GM10248 (cell line): ENCODE measurements at regions not wholly inside any gene's neighbourhood (a gene's known extent, or its start where the extent isn't known, plus 50 kb on each side); places are given as distances from the start of the nearest gene placed in this dataset.

ENCODE experiments used
- CTCF ChIA-PET: fragments of 300-600 bp; sonication (Branson Sonifier 250); formaldehyde crosslinking; extraction: SDS; loops from one replicate; lab custom pipeline; 2021; ENCODE audit warnings: antibody characterized with exemption; lab: Yijun Ruan, JAX
- POLR2A ChIA-PET: fragments of 350-650 bp; sonication (Branson Sonifier 250); formaldehyde crosslinking; extraction: SDS; loops from one replicate; lab custom pipeline; 2020; ENCODE audit warnings: antibody characterized with exemption; lab: Yijun Ruan, JAX
- DNase-seq: peaks from one replicate; pipeline ENCODE4 v3.0.0; 2012; ENCODE audit errors: extremely low spot score
- TF ChIP-seq, protein P1 (sequence below): IDR thresholded peaks from 2 replicates; pipeline ENCODE4 v1.5.1; 2012; ENCODE audit warnings: mild to moderate bottlenecking, low read depth; ENCODE audit errors: extremely low read depth, missing control alignments, control extremely low read depth

DNA sequence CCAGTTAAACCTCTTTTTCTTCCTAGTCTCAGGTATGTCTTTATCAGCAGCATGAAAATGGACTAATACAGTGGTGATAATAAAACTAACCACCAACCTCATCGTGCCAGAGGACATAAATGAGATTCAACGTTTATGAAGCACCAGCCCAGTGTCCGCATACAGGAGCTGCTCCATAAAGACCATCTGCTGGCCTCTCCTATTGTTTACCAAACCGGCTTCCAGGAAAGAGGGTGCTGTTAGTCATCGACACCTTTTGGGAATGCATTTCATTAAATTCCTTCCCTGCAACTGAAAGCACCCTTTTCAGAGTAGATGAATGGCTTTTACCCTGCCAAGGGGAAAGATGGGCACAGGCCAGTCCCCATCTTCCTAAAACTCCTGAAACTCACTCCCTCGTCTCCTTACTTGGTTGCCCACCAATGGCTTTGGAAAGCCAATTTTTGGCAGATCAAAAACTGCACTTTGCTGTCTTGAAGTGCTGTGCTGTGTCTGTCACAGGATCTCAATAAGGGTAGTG lies 122.1 kb downstream of the AQP9 start:
- ChIA-PET CTCF (no interaction called here), POLR2A (no interaction called here)
- TF ChIP-seq, protein P1, sequence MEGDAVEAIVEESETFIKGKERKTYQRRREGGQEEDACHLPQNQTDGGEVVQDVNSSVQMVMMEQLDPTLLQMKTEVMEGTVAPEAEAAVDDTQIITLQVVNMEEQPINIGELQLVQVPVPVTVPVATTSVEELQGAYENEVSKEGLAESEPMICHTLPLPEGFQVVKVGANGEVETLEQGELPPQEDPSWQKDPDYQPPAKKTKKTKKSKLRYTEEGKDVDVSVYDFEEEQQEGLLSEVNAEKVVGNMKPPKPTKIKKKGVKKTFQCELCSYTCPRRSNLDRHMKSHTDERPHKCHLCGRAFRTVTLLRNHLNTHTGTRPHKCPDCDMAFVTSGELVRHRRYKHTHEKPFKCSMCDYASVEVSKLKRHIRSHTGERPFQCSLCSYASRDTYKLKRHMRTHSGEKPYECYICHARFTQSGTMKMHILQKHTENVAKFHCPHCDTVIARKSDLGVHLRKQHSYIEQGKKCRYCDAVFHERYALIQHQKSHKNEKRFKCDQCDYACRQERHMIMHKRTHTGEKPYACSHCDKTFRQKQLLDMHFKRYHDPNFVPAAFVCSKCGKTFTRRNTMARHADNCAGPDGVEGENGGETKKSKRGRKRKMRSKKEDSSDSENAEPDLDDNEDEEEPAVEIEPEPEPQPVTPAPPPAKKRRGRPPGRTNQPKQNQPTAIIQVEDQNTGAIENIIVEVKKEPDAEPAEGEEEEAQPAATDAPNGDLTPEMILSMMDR: no peak
- DNase-seq: no peak

DNA sequence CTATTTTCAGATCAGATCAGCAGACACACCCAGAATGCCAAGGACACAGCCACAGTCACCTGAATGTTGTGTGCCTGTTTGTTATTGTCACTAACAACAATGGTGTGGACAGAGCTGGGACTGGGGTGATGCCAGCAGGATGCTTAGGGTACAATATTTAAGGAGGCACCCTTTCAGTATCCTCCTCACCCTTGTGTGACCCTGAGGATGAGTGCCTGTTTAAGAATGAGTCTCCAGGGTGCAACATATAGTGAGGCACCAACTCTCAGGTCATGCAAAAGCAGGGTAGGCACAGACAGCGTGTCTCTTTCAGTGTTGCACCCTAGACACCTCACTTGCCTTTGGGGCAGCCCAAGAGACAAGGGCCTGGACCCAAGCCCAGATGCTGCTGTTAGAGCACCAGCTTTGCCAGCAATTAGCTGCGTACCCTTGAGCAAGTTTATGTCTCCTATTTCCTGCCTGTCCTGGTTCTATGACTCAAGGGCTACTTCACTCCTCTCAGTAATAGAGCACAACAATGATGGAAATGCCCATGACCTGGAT lies 122.6 kb downstream of the AQP9 start:
- TF ChIP-seq, protein P1: no peak
- ChIA-PET POLR2A (no interaction called here), CTCF (interaction anchor here (0.9 to 1.1 kb wide), 2 partner anchors 9 to 33 kb away, joined by 3 to 4 read pairs; no protein-coding TSS in a partner anchor)
- DNase-seq: no peak

DNA sequence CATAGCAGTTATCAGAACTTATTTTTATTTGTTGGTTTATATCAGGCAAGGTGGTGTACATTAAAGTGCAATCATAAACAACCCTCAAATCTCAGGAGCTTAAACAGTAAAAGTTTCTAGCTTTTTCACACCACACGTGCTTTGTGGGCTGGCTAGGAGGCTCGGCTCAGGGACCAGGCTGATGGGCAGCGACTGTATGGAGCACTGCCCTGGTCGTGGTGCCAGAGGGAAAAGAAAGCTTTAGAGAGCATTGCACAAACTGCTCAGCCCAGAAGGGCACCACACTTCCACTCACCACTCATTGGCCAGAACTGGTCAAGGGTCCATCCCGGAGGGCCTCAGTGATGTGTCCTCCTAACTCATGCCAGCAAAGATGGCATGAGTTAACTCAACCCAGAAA lies 123.2 kb downstream of the AQP9 start:
- ChIA-PET POLR2A (no interaction called here), CTCF (interaction anchor here (0.9 to 1.1 kb wide), 2 partner anchors 8 to 33 kb away, joined by 3 to 4 read pairs; no protein-coding TSS in a partner anchor)
- no peak for DNase-seq
- TF ChIP-seq, protein P1: no peak

DNA sequence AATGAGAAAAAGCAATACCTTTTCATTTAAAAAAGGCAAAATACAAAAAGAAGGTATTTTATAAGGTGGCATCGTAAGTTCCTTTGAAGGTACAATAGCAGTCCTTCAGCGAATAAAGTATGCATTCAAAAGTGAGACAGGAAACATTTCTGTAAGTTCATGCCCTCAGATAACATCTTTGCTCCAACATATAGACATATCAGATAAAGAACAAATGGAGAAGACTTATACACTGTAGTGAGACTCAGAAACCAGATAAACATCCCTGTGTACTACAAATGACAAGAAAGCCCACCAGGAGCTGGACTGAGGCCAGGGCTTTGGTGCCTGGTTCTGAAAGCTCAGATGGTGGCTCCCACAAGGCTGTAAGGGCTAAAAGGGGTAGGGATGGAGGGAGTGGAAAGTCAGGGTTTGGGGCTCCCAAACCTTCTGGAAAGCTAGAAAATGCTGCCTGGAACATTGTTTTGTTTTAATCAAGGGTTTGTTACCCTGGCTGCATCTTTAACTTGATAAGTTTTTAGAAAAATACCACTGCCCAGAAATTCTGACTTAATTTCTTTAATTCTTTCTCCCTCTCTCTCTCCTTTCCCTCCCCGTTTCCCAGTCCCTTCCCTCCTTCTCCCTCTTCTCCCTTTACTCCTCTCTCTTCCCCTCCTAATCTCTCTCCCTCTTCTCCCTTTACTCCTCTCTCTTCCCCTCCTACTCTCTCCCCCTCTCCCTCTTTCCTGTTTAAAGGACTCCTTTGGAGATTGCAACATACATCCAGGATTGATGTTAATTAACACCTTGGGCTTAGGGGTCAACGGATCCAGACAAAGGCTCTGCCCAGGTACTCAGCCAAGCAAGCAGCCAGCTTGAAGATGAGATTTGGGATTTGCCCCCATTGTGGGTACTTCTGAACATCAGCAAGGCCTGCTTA lies 126.1 kb downstream of the AQP9 start:
- CTCF ChIA-PET: no interaction called here
- POLR2A ChIA-PET: no interaction called here
- TF ChIP-seq, protein P1: no peak
- no peak for DNase-seq

DNA sequence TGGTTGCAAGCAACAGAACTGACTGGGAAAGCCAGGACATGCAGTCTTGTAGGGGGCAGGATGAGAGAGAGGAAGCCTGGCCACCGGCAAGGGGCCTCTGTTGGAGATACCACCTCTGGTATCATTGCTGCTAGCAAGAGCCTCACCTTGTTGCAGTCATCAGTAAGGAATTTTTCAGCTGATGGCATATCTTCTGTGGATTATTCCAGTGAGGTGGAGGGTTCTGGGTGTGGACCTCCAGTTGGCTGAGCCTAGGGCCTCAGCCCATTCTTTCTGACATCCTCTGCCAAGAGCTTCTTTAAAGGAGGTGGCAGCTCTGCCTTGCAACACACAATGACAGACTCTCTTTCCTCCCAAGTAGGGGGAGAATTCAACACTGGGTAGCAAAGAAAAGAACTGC lies 128.9 kb downstream of the AQP9 start:
- TF ChIP-seq, protein P1: no peak
- ChIA-PET POLR2A (no interaction called here), CTCF (interaction anchor here (1.1 to 1.4 kb wide), 2 partner anchors 11 to 19 kb away, joined by 3 read pairs; no protein-coding TSS in a partner anchor)
- DNase-seq: no peak

DNA sequence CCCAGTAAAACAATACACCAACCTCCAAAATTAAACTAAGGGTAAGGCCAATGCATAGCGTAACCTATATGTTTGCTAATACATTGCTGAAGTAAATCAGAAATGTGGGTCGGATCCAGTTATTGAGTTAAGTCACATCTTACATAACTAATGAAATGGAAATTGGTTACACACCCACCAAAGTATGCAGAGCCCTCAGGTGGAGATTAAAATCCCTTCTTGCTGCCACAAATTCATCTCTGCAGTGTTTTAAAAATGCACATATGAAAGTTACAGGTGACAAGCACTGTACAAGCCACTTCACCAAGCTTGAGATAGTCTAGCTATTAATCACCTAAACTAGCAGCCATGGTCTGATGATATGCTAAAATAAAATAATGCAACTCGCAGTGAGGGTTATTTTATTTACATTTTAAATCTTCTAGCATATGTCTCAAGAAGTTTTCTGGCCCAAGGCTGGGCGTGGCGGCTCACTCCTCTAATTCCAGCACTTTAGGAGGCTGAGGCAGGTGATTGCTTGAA lies 130.6 kb downstream of the AQP9 start:
- ChIA-PET CTCF (interaction anchor here (1.0 to 1.8 kb wide), 5 partner anchors 7 to 105 kb away, joined by 3 to 4 read pairs (median 3); no protein-coding TSS in a partner anchor), POLR2A (no interaction called here)
- DNase-seq: no peak

More for the DNA sequence above, 130.6 kb downstream of the AQP9 start:
- TF ChIP-seq, protein P1: no peak
